SK-N-SH treated with all-trans-retinoic acid at 6 μM for 48 hours (cell line): ENCODE measurements at regions not wholly inside any gene's neighbourhood (a gene's known extent, or its start where the extent isn't known, plus 50 kb on each side); places are given as distances from the start of the nearest gene placed in this dataset.

Source experiments
- ARNTL ChIP-seq: fragments of 450-650 bp; formaldehyde crosslinking; IDR thresholded peaks from 2 replicates; pipeline ENCODE4 v1.5.0; 2020; ENCODE audit warnings: low read depth, mild to moderate bottlenecking, moderate library complexity, borderline replicate concordance
- BACH2 ChIP-seq: fragments of 250-450 bp; sonication (Bioruptor Pico); IDR thresholded peaks from 2 replicates; pipeline ENCODE4 v1.9.0; 2021; ENCODE audit warnings: mild to moderate bottlenecking, borderline replicate concordance
- CSDC2 ChIP-seq: fragments of 250-450 bp; sonication (Bioruptor Pico); IDR thresholded peaks from 2 replicates; pipeline ENCODE4 v1.5.0; 2020; ENCODE audit warnings: mild to moderate bottlenecking, moderate library complexity
- CSRNP3 ChIP-seq: fragments of 250-450 bp; sonication (Bioruptor Pico); IDR thresholded peaks from 2 replicates; pipeline ENCODE4 v1.5.1; 2021; ENCODE audit warnings: mild to moderate bottlenecking, moderate library complexity
- ESRRG ChIP-seq: fragments of 250-450 bp; sonication (Bioruptor Pico); IDR thresholded peaks from 2 replicates; pipeline ENCODE4 v1.6.1; 2021; ENCODE audit warnings: mild to moderate bottlenecking
- ISL1 ChIP-seq: fragments of 250-450 bp; sonication (Bioruptor Pico); IDR thresholded peaks from 2 replicates; pipeline ENCODE4 v2.1.2; 2022; ENCODE audit warnings: mild to moderate bottlenecking, moderate library complexity
- ZC3H10 ChIP-seq: fragments of 250-450 bp; sonication (Bioruptor Pico); IDR thresholded peaks from 2 replicates; pipeline ENCODE4 v1.5.1; 2021; ENCODE audit warnings: mild to moderate bottlenecking, moderate library complexity
- ZFP3 ChIP-seq: fragments of 250-450 bp; sonication (Bioruptor Pico); IDR thresholded peaks from 2 replicates; pipeline ENCODE4 v1.5.0; 2020; ENCODE audit warnings: mild to moderate bottlenecking, moderate library complexity
- ZNF565 ChIP-seq: fragments of 450-650 bp; formaldehyde crosslinking; conservative IDR thresholded peaks from 2 replicates; pipeline ENCODE4 v1.5.0; 2020; ENCODE audit warnings: low read depth, mild to moderate bottlenecking, moderate library complexity
- ZNF70 ChIP-seq: fragments of 450-650 bp; formaldehyde crosslinking; IDR thresholded peaks from 2 replicates; pipeline ENCODE4 v1.5.0; 2020; ENCODE audit warnings: mild to moderate bottlenecking, moderate library complexity
- TF ChIP-seq, protein P1 (sequence below): fragments of 250-450 bp; sonication (Bioruptor Pico); IDR thresholded peaks from 2 replicates; pipeline ENCODE4 v1.8.0; 2020; ENCODE audit warnings: mild to moderate bottlenecking, moderate library complexity, borderline replicate concordance
- TF ChIP-seq, protein P2 (sequence below): fragments of 250-450 bp; sonication (Bioruptor Pico); IDR thresholded peaks from 2 replicates; pipeline ENCODE4 v1.5.1; 2020; ENCODE audit warnings: low read depth, mild to moderate bottlenecking, moderate library complexity
- TF ChIP-seq, protein P3 (sequence below): fragments of 250-450 bp; sonication (Bioruptor Pico); IDR thresholded peaks from 2 replicates; pipeline ENCODE4 v1.5.0; 2020; ENCODE audit warnings: mild to moderate bottlenecking, moderate library complexity

DNA sequence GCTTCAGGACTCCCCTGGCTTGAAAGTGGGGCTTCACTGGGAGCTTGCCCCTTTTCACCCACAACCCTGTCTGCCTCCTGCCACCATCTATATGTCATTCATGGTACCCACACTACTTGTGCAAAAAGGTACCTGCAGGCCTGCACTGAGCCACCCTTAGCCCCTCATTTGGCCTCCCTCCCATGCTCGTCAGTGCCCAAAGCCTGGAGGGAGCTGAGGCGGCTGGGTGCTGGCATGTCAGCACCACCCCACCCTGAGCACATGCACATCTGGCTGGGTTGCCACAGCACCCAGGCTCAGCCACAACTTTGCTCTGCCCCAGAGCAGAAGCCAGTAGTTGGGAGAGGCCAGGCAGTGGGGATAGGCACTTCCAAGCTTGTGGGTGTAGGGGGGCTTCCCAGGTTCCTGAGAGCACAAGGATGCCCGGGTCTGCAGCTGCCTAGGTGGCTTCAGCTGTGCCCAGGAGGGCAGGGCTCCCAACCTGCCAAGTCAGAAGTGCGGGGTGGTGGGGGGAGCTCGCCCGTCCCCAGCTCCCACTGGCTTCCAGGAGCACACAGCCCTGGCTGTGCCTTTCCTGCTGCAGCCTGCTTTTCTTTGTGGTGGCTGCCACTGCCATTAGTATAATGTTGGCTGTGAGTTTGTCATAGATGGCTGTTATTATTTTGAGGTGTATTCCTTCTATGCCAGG, 1054.6 kb upstream of the EPHA6 start:
- TF ChIP-seq, protein P1, sequence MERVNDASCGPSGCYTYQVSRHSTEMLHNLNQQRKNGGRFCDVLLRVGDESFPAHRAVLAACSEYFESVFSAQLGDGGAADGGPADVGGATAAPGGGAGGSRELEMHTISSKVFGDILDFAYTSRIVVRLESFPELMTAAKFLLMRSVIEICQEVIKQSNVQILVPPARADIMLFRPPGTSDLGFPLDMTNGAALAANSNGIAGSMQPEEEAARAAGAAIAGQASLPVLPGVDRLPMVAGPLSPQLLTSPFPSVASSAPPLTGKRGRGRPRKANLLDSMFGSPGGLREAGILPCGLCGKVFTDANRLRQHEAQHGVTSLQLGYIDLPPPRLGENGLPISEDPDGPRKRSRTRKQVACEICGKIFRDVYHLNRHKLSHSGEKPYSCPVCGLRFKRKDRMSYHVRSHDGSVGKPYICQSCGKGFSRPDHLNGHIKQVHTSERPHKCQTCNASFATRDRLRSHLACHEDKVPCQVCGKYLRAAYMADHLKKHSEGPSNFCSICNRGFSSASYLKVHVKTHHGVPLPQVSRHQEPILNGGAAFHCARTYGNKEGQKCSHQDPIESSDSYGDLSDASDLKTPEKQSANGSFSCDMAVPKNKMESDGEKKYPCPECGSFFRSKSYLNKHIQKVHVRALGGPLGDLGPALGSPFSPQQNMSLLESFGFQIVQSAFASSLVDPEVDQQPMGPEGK (CRISPR knock-in tag): no peak
- TF ChIP-seq CSDC2 (CRISPR knock-in tag) (no peak), ZNF565 (CRISPR knock-in tag) (no peak), ZC3H10 (CRISPR knock-in tag) (no peak), ZFP3 (CRISPR knock-in tag) (no peak), ZNF70 (CRISPR knock-in tag) (no peak), BACH2 (no peak), ISL1 (CRISPR knock-in tag) (no peak), CSRNP3 (no peak), ARNTL (no peak), ESRRG (CRISPR knock-in tag) (no peak)
- TF ChIP-seq, protein P2, sequence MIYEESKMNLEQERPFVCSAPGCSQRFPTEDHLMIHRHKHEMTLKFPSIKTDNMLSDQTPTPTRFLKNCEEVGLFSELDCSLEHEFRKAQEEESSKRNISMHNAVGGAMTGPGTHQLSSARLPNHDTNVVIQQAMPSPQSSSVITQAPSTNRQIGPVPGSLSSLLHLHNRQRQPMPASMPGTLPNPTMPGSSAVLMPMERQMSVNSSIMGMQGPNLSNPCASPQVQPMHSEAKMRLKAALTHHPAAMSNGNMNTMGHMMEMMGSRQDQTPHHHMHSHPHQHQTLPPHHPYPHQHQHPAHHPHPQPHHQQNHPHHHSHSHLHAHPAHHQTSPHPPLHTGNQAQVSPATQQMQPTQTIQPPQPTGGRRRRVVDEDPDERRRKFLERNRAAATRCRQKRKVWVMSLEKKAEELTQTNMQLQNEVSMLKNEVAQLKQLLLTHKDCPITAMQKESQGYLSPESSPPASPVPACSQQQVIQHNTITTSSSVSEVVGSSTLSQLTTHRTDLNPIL (CRISPR knock-in tag): no peak
- TF ChIP-seq, protein P3, sequence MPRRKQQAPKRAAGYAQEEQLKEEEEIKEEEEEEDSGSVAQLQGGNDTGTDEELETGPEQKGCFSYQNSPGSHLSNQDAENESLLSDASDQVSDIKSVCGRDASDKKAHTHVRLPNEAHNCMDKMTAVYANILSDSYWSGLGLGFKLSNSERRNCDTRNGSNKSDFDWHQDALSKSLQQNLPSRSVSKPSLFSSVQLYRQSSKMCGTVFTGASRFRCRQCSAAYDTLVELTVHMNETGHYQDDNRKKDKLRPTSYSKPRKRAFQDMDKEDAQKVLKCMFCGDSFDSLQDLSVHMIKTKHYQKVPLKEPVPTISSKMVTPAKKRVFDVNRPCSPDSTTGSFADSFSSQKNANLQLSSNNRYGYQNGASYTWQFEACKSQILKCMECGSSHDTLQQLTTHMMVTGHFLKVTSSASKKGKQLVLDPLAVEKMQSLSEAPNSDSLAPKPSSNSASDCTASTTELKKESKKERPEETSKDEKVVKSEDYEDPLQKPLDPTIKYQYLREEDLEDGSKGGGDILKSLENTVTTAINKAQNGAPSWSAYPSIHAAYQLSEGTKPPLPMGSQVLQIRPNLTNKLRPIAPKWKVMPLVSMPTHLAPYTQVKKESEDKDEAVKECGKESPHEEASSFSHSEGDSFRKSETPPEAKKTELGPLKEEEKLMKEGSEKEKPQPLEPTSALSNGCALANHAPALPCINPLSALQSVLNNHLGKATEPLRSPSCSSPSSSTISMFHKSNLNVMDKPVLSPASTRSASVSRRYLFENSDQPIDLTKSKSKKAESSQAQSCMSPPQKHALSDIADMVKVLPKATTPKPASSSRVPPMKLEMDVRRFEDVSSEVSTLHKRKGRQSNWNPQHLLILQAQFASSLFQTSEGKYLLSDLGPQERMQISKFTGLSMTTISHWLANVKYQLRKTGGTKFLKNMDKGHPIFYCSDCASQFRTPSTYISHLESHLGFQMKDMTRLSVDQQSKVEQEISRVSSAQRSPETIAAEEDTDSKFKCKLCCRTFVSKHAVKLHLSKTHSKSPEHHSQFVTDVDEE (CRISPR knock-in tag): no peak
